ENCODE measurements at regions not wholly inside any gene's neighbourhood (a gene's known extent, or its start where the extent isn't known, plus 50 kb on each side); places are given as distances from the start of the nearest gene placed in this dataset.

GRCh38 chr12:92029902-92030586 lies 115.6 kb downstream of the BTG1 start:
- DNase-seq = no peak

- DNase-seq = no peak
Observed at GRCh38 chr12:92029136-92029535, 116.5 kb downstream of the BTG1 start.

GRCh38 chr12:92028441-92028709 lies 117.3 kb downstream of the BTG1 start:
- DNase-seq = no peak

GRCh38 chr12:92027701-92028440 lies 117.8 kb downstream of the BTG1 start:
- DNase-seq = no peak

GRCh38 chr12:92027243-92027642 lies 118.4 kb downstream of the BTG1 start:
- DNase-seq = no peak

GRCh38 chr12:92025462-92026207 lies 120.0 kb downstream of the BTG1 start:
- no peak for DNase-seq

GRCh38 chr12:92022093-92022492 lies 123.6 kb downstream of the BTG1 start:
- DNase-seq = no peak

GRCh38 chr12:92021666-92022035 lies 124.0 kb downstream of the BTG1 start:
- DNase-seq = no peak

- DNase-seq = no peak
Observed at GRCh38 chr12:92020983-92021665, 124.5 kb downstream of the BTG1 start.

- DNase-seq = no peak
Observed at GRCh38 chr12:92019491-92020277, 126.0 kb downstream of the BTG1 start.

- DNase-seq = no peak
Observed at GRCh38 chr12:92012691-92013090, 133.0 kb downstream of the BTG1 start.

- DNase-seq = no peak
Observed at GRCh38 chr12:92010853-92011701, 134.6 kb downstream of the BTG1 start.

GRCh38 chr12:92010368-92010767 lies 135.3 kb downstream of the BTG1 start:
- DNase-seq = no peak

GRCh38 chr12:92008345-92008744 lies 137.3 kb downstream of the BTG1 start:
- DNase-seq = no peak

GRCh38 chr12:92007787-92008186 lies 137.9 kb downstream of the BTG1 start:
- no peak for DNase-seq

GRCh38 chr12:92003701-92004100 lies 141.9 kb downstream of the BTG1 start:
- no peak for DNase-seq

- no peak for DNase-seq
Observed at GRCh38 chr12:92002673-92003382, 142.8 kb downstream of the BTG1 start.

- no peak for DNase-seq
Observed at GRCh38 chr12:92002195-92002649, 143.4 kb downstream of the BTG1 start.

GRCh38 chr12:92000597-92000996 lies 145.0 kb downstream of the BTG1 start:
- DNase-seq = no peak

- no peak for DNase-seq
Observed at GRCh38 chr12:91999823-92000222, 145.8 kb downstream of the BTG1 start.

GRCh38 chr12:91998316-91998715 lies 147.3 kb downstream of the BTG1 start:
- no peak for DNase-seq

Measured in stimulated activated naive CD4-positive, alpha-beta T cell treated with Interleukin-2 at 50 U/mL for 16 hours (primary cell).